GM23338 (cell line): ENCODE measurements at regions not wholly inside any gene's neighbourhood (a gene's known extent, or its start where the extent isn't known, plus 50 kb on each side); places are given as distances from the start of the nearest gene placed in this dataset.

Source experiments
- ATAC-seq: fragments of 200-7000 bp; cut with Tn5 transposase; 3 replicates; pipeline ENCODE4 v1.9.1; 2020
- DNase-seq: peaks from one replicate; pipeline ENCODE4 v3.0.0-alpha.2; 2015; ENCODE audit warnings: low spot score
- H2AFZ ChIP-seq: fragments of 200-600 bp; sonication (generic); 2 replicates; pipeline ENCODE4 v1.8.0; 2016; ENCODE audit warnings: antibody characterized with exemption, mild to moderate bottlenecking, moderate library complexity
- H3F3A ChIP-seq: fragments of 200-600 bp; sonication (generic); replicated peaks from 2 replicates; pipeline ENCODE4 v1.8.0; 2017; ENCODE audit warnings: antibody characterized with exemption, mixed run types, low read depth
- H3K27ac ChIP-seq: fragments of 200-600 bp; sonication (generic); 2 replicates; pipeline ENCODE4 v1.6.1; 2016; ENCODE audit warnings: low read depth
- H3K27me3 ChIP-seq: fragments of 200-600 bp; sonication (generic); 2 replicates; pipeline ENCODE4 v1.8.0; 2016; ENCODE audit warnings: mild to moderate bottlenecking, mixed run types, moderate library complexity; ENCODE audit not compliant: insufficient read depth
- H3K36me3 ChIP-seq: fragments of 200-600 bp; sonication (generic); 2 replicates; pipeline ENCODE4 v1.8.0; 2016; ENCODE audit warnings: mild to moderate bottlenecking; ENCODE audit not compliant: insufficient read depth
- H3K4me1 ChIP-seq: fragments of 200-600 bp; sonication (generic); 2 replicates; pipeline ENCODE4 v1.8.0; 2016; ENCODE audit warnings: mild to moderate bottlenecking, moderate library complexity; ENCODE audit not compliant: insufficient read depth
- H3K4me2 ChIP-seq: fragments of 200-600 bp; sonication (generic); 2 replicates; pipeline ENCODE4 v1.7.1; 2017; ENCODE audit warnings: mixed run types
- H3K4me3 ChIP-seq: fragments of 200-600 bp; sonication (generic); 2 replicates; pipeline ENCODE4 v1.6.1; 2016; ENCODE audit warnings: mixed run types
- H3K79me2 ChIP-seq: fragments of 200-600 bp; sonication (generic); replicated peaks from 2 replicates; pipeline ENCODE4 v1.8.0; 2017; ENCODE audit warnings: mild to moderate bottlenecking; ENCODE audit not compliant: insufficient read depth
- H3K9me2 ChIP-seq: fragments of 200-600 bp; sonication (generic); 2 replicates; pipeline ENCODE4 v1.8.0; 2017; ENCODE audit not compliant: insufficient read depth
- H4K20me1 ChIP-seq: fragments of 200-600 bp; sonication (generic); replicated peaks from 2 replicates; pipeline ENCODE4 v1.8.0; 2017; ENCODE audit warnings: mild to moderate bottlenecking; ENCODE audit not compliant: insufficient read depth
- H3K27ac Mint-ChIP-seq: 2 replicates; pipeline ENCODE4 v1.8.0; 2020; ENCODE audit warnings: inconsistent platforms, mild to moderate bottlenecking, moderate library complexity, mixed read lengths
- H3K27me3 Mint-ChIP-seq: 3 replicates; pipeline ENCODE4 v1.8.0; 2022; ENCODE audit warnings: low read depth, mild to moderate bottlenecking, moderate library complexity, mixed read lengths, inconsistent platforms; ENCODE audit not compliant: insufficient read depth, poor library complexity
- H3K36me3 Mint-ChIP-seq: 3 replicates; pipeline ENCODE4 v1.8.0; 2021; ENCODE audit warnings: low read depth, mild to moderate bottlenecking, inconsistent platforms, moderate library complexity, mixed read lengths
- H3K4me1 Mint-ChIP-seq: 3 replicates; pipeline ENCODE4 v1.8.0; 2020; ENCODE audit warnings: mild to moderate bottlenecking, inconsistent platforms, mixed read lengths
- H3K4me3 Mint-ChIP-seq: 3 replicates; pipeline ENCODE4 v1.8.0; 2021; ENCODE audit warnings: moderate library complexity, mild to moderate bottlenecking, inconsistent platforms, mixed read lengths
- H3K9me3 Mint-ChIP-seq: 3 replicates; pipeline ENCODE4 v1.8.0; 2020; ENCODE audit warnings: moderate library complexity, mild to moderate bottlenecking, inconsistent platforms, mixed read lengths
- CREB1 ChIP-seq: fragments of 250-450 bp; sonication (Bioruptor Pico); IDR thresholded peaks from 2 replicates; pipeline ENCODE4 v1.5.0; 2020; ENCODE audit warnings: low read depth, mild to moderate bottlenecking, moderate library complexity
- ETS1 ChIP-seq: IDR thresholded peaks from 2 replicates; pipeline ENCODE4 v1.6.1; 2016; ENCODE audit warnings: antibody characterized with exemption
- POLR2AphosphoS5 ChIP-seq: IDR thresholded peaks from 2 replicates; pipeline ENCODE4 v1.6.1; 2016; ENCODE audit warnings: antibody characterized with exemption, low read depth
- STAT1 ChIP-seq: IDR thresholded peaks from one replicate; pipeline ENCODE4 v1.6.1; 2016; ENCODE audit warnings: antibody characterized with exemption; ENCODE audit not compliant: unreplicated experiment
- ZNF114 ChIP-seq: fragments of 250-450 bp; sonication (Bioruptor Pico); IDR thresholded peaks from 2 replicates; pipeline ENCODE4 v1.5.0; 2020; ENCODE audit warnings: mild to moderate bottlenecking, moderate library complexity
- TF ChIP-seq, protein P1 (sequence below): fragments of 250-450 bp; sonication (Bioruptor Pico); IDR thresholded peaks from 2 replicates; pipeline ENCODE4 v1.5.0; 2020; ENCODE audit warnings: mild to moderate bottlenecking, moderate library complexity
- TF ChIP-seq, protein P2 (sequence below): IDR thresholded peaks from one replicate; pipeline ENCODE4 v1.6.1; 2018; ENCODE audit warnings: antibody characterized with exemption; ENCODE audit not compliant: unreplicated experiment

DNA sequence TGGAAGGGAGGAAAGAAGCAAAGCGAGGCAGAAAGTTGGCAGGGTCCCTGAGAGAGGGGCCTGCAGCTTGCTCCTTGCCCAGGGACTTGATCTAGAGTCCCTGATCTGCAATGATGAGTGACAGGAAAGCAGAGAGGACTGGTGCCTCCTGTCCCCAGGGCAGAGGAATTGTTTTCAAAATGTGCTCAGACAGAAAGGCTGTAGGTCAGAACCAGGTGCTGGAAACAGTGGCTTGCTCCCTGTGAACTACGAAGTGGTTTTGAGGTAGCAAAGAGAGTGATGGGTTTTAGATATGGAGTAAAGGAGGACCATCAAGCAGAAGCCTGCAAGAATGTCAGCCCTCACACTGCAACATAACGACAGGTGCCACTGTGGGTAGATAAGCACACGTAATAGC is 164.9 kb upstream of the SERTAD2 start (continued):
- TF ChIP-seq ETS1 = no peak
- TF ChIP-seq, protein P1, sequence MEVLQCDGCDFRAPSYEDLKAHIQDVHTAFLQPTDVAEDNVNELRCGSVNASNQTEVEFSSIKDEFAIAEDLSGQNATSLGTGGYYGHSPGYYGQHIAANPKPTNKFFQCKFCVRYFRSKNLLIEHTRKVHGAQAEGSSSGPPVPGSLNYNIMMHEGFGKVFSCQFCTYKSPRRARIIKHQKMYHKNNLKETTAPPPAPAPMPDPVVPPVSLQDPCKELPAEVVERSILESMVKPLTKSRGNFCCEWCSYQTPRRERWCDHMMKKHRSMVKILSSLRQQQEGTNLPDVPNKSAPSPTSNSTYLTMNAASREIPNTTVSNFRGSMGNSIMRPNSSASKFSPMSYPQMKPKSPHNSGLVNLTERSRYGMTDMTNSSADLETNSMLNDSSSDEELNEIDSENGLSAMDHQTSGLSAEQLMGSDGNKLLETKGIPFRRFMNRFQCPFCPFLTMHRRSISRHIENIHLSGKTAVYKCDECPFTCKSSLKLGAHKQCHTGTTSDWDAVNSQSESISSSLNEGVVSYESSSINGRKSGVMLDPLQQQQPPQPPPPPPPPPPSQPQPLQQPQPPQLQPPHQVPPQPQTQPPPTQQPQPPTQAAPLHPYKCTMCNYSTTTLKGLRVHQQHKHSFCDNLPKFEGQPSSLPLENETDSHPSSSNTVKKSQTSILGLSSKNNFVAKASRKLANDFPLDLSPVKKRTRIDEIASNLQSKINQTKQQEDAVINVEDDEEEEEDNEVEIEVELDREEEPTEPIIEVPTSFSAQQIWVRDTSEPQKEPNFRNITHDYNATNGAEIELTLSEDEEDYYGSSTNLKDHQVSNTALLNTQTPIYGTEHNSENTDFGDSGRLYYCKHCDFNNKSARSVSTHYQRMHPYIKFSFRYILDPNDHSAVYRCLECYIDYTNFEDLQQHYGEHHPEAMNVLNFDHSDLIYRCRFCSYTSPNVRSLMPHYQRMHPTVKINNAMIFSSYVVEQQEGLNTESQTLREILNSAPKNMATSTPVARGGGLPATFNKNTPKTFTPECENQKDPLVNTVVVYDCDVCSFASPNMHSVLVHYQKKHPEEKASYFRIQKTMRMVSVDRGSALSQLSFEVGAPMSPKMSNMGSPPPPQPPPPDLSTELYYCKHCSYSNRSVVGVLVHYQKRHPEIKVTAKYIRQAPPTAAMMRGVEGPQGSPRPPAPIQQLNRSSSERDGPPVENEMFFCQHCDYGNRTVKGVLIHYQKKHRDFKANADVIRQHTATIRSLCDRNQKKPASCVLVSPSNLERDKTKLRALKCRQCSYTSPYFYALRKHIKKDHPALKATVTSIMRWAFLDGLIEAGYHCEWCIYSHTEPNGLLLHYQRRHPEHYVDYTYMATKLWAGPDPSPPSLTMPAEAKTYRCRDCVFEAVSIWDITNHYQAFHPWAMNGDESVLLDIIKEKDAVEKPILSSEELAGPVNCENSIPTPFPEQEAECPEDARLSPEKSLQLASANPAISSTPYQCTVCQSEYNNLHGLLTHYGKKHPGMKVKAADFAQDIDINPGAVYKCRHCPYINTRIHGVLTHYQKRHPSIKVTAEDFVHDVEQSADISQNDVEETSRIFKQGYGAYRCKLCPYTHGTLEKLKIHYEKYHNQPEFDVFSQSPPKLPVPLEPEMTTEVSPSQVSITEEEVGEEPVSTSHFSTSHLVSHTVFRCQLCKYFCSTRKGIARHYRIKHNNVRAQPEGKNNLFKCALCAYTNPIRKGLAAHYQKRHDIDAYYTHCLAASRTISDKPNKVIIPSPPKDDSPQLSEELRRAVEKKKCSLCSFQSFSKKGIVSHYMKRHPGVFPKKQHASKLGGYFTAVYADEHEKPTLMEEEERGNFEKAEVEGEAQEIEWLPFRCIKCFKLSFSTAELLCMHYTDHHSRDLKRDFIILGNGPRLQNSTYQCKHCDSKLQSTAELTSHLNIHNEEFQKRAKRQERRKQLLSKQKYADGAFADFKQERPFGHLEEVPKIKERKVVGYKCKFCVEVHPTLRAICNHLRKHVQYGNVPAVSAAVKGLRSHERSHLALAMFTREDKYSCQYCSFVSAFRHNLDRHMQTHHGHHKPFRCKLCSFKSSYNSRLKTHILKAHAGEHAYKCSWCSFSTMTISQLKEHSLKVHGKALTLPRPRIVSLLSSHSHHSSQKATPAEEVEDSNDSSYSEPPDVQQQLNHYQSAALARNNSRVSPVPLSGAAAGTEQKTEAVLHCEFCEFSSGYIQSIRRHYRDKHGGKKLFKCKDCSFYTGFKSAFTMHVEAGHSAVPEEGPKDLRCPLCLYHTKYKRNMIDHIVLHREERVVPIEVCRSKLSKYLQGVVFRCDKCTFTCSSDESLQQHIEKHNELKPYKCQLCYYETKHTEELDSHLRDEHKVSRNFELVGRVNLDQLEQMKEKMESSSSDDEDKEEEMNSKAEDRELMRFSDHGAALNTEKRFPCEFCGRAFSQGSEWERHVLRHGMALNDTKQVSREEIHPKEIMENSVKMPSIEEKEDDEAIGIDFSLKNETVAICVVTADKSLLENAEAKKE (CRISPR knock-in tag) = no peak

- H3K4me3 Mint-ChIP-seq = no peak overlapping the region
- ATAC-seq (no peak), DNase-seq (no peak)
- Histone ChIP-seq H3K27ac (no peak overlapping the region), H4K20me1 (no peaks in the 10 kb centered on the region), H3K4me1 (peaks cover 3% of the 10 kb centered on the region), H3K4me2 (no peak overlapping the region), H3K36me3 (no peaks in the 10 kb centered on the region), H3K9me2 (no peaks in the 10 kb centered on the region; the same call in 1 of the 2 replicates), H3K4me3 (no peak overlapping the region), H2AFZ (no peak overlapping the region), H3K27me3 (no peaks in the 10 kb centered on the region), H3K79me2 (no peaks in the 10 kb centered on the region), H3F3A (no peaks in the 10 kb centered on the region)
- H3K9me3 Mint-ChIP-seq = no peaks in the 10 kb centered on the region
- H3K4me1 Mint-ChIP-seq = peaks cover 12% of the 10 kb centered on the region
- H3K27ac Mint-ChIP-seq = no peak overlapping the region
- TF ChIP-seq, protein P2, sequence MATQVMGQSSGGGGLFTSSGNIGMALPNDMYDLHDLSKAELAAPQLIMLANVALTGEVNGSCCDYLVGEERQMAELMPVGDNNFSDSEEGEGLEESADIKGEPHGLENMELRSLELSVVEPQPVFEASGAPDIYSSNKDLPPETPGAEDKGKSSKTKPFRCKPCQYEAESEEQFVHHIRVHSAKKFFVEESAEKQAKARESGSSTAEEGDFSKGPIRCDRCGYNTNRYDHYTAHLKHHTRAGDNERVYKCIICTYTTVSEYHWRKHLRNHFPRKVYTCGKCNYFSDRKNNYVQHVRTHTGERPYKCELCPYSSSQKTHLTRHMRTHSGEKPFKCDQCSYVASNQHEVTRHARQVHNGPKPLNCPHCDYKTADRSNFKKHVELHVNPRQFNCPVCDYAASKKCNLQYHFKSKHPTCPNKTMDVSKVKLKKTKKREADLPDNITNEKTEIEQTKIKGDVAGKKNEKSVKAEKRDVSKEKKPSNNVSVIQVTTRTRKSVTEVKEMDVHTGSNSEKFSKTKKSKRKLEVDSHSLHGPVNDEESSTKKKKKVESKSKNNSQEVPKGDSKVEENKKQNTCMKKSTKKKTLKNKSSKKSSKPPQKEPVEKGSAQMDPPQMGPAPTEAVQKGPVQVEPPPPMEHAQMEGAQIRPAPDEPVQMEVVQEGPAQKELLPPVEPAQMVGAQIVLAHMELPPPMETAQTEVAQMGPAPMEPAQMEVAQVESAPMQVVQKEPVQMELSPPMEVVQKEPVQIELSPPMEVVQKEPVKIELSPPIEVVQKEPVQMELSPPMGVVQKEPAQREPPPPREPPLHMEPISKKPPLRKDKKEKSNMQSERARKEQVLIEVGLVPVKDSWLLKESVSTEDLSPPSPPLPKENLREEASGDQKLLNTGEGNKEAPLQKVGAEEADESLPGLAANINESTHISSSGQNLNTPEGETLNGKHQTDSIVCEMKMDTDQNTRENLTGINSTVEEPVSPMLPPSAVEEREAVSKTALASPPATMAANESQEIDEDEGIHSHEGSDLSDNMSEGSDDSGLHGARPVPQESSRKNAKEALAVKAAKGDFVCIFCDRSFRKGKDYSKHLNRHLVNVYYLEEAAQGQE = no peak
- no peak for TF ChIP-seq ZNF114 (CRISPR knock-in tag)
- TF ChIP-seq POLR2AphosphoS5 = no peak
- no peak for TF ChIP-seq CREB1 (CRISPR knock-in tag)
- no peak for TF ChIP-seq ETS1
- TF ChIP-seq STAT1 = no peak
- H3K36me3 Mint-ChIP-seq = no peaks in the 10 kb centered on the region
- peaks cover 4% of the 10 kb centered on the region for H3K27me3 Mint-ChIP-seq
Observed at GRCh38 chr2:64819361-64819760, 165.6 kb upstream of the SERTAD2 start.
